B cell (primary cell): ENCODE measurements at regions not wholly inside any gene's neighbourhood (a gene's known extent, or its start where the extent isn't known, plus 50 kb on each side); places are given as distances from the start of the nearest gene placed in this dataset.

Source experiments
- CTCF ChIP-seq: fragments of 200-600 bp; IDR thresholded peaks from one replicate; pipeline ENCODE4 v1.8.0; 2022; ENCODE audit warnings: antibody characterized with exemption, mild to moderate bottlenecking
- EZH2 ChIP-seq: IDR thresholded peaks from 2 replicates; pipeline ENCODE4 v1.6.1; 2012; ENCODE audit warnings: borderline replicate concordance, low read depth, mild to moderate bottlenecking, moderate library complexity, low read length; ENCODE audit not compliant: insufficient read depth, poor library complexity, severe bottlenecking

DNA sequence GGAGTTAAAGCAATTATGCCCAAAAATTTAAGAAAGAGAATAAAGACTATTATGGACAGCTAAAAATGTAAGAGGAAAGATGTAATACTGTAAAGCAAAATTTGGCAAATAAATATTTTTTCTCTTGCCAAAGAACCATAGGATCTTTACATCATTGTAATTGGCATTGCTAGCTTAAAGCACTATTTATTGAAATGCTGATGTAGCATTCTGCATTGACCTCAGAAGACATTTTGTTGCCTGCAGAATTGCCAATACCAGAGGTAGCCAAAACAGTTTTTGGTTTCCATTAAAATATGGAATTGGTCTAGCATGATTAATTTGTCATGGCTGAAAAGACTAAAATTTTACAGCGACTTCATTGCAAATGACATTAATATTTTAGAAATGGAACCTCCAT, 191.5 kb upstream of the CHODL start:
- no peak for TF ChIP-seq CTCF
- TF ChIP-seq EZH2 = no peak
